Muscle of arm (tissue), 1 donor: ENCODE measurements at regions not wholly inside any gene's neighbourhood (a gene's known extent, or its start where the extent isn't known, plus 50 kb on each side); places are given as distances from the start of the nearest gene placed in this dataset.

ENCODE experiments used
- DNase-seq: peaks from one replicate; pipeline ENCODE4 v3.0.0-alpha.2; 2013

DNA sequence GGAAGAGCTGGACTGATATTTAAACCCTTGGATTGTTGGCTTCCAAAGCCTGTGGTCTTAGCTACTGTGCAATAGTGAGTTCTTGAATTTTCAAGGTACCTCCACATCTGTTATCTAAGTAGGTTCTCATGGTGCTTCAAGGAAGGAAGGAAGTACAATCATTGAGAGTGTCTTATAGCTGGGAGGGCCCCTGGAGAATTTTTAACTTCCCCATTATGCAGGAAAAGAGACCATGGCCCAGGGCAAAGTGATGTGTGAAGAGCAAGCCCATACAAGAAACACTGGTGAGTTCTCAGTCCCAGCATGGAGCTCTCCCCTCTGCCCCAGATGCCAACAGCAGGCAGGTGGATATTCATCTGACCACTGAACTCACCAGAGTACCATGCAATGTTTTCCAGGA, 169.0 kb upstream of the IRX6 start:
- DNase-seq: no peak

DNA sequence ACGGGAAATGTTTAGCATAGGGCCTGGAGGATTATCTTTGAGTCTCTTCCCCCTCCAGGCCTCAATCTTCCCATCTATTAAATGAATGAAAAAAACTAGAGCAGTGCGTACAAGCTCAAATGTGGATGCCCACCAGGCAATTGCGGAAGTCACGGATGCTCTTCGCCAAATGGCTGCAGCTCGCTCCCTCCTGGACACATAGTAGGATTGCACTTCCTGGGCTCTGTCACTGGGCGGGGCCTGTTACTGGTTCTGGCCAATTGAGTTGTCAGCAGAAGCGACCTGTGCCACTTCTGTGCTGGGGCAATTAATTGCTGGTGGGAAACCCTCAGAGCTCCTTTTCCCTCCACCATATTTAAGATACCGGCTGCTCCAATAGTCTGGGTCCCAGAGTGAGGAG, 168.2 kb upstream of the IRX6 start:
- DNase-seq: no peak

DNA sequence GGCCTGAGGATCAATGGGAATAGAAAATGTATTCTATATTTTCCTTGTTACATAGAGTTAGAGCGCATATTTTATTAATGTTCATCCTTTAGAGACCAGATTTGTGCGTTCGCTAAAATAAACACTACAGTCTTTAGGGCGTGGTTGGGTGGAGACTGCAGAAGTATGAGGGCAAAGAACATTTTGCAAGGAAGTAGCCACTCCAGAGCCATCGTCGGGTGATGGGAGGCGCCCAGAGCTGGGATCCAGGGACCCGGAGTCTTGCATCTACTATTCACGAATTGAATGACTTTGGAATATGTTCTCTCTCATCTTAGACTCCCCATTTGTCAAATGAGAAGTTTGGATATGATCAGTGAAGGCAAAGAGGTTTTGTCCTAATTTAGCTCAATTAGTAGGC, 154.2 kb upstream of the IRX6 start:
- DNase-seq: no peak

DNA sequence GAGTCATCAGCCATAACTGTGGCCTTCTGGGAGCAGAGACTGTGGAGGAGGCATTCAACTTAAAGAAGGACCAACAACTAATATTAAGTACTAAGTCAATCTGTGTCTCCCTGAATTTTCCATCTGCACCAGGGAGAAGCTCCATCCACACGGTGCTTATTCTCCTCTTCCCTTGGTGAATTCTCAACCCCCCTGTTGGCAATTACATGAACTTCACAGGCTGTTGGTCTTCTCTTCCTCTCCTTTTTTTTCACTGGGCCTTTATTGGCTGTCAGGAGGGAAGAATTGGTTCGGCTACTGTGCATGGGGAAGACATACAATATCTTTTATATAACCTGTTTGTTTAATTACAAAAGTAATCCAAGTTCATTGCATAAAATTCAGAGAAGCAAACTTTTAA, 152.8 kb upstream of the IRX6 start:
- no peak for DNase-seq

DNA sequence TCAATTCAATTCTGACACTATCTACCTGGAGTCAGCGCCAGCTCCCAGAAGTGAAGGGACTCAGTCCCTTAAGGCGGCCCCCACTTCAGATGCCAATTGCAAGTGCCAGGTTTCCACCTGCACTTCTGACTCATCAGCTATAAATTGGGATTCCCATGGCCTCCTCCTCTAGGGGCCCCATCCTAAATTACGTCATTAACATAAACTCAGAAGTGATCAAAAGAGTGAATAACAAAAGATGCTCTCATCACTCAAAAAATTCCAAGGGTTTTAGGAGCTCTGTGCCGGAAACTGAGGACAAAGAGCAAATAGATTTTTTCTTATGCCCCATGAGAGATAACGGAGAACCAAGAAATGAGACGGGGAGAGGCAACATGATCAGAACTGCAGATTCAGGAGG, 148.6 kb upstream of the IRX6 start:
- DNase-seq: no peak

DNA sequence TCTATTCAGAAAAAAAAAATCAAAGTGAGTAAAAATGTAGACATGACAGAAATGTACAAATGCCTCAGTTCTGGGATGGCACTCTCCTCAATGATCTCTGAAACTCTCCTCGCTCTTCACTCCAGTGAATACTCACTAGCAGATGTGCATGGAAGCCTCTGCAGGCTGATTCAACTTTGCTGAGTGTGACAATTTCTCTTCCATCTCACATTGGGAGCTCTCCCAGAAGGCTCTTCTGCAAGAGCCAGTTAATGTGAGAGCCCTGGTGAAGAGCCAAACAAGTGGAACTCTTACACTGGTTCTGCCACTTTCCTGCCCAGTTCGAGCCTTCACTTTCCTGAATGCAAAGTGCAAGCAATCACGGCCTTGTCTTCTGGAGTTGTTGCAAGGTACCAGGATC, 147.1 kb upstream of the IRX6 start:
- DNase-seq: no peak

DNA sequence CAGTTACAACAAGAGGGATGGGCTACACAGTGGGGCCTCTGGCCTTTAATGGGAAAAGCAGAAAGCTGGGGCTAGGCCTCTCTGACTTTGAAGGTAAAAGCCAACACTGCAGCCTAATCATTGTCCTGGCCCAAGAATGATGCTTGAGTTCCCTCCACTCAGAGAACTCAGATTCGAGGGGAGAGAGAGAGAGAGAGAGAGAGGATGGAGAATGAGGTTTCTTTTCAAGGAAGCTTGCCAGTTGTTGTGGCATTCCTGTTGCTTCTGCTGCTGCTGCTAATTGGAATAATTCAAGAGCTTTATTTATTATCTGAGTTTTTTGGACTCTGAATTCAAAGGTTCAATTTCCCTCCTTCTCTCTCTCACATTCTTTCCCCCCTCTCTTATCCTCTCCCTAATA, 144.6 kb upstream of the IRX6 start:
- no peak for DNase-seq

DNA sequence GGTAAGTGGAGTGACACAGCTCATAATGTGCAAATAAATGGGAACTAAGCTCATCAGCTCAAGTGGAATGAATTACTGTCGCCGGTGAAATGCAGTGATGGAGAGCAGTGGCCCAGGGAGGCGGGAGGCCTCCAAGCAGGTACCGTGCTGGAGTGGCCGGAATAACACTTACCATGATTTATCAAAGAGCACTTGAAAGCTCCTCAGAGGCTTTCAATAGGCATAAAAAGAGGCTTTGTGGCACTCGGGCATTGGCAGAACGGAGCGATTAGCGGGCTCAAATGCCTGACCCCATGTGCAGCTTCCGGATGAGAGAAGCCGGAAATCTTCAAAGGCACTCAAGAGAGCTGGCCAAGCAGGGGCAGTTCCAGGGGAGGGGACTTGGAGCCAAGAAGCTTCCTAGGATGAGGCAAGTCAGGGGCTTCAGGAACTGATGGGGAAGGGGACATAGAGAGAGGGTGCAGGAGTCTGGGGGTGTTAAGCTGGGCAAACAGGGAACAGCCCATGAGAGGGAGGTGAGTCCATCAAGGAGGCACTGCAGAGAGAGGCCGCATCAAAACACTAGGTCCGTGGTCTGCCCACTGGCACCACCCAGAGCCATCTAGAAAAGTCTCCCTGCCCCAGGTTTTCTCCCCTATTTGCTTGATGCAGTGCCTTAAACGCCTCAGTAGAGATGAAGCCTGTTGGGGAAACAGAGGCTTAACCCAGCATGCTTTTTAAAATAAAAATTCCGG, 144.0 kb upstream of the IRX6 start:
- DNase-seq: no peak

DNA sequence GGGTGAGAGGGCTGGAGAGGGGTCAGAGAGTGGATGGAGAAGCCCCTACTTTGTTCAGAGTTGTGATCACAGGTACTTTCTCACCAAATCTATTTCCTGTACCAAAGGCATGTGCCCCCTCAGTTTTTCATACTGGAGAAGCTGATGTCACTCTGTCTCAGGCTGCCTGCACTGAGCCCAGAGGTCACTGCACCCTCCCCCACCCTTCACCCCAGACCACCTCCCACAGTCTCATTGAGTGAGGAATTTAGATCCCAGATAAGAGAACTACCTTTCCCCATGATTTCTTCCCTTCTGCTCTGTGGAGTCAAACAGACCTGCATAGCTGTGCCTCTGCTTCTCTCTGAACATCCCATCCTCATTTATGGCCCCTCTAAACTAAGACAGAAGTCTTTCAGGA, 140.0 kb upstream of the IRX6 start:
- DNase-seq: no peak

DNA sequence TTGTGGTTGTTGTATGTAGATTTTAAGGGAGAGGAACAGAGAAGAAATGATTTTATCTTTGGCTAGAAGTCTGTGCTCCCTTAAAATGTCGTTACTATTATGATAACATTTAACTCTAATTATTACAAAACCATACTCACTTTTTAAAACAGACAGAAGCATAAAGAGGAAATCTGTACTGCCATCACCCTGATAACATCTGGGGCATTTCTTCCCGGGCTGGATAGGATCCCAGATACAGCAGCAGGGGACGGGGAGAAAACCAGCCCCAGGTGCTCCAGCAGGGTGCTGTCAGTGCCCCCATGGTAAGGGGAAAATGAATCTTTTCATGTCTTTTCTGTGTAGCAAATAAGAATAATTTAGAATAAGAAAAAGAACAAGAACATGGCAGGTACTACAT, 139.4 kb upstream of the IRX6 start:
- DNase-seq: no peak

DNA sequence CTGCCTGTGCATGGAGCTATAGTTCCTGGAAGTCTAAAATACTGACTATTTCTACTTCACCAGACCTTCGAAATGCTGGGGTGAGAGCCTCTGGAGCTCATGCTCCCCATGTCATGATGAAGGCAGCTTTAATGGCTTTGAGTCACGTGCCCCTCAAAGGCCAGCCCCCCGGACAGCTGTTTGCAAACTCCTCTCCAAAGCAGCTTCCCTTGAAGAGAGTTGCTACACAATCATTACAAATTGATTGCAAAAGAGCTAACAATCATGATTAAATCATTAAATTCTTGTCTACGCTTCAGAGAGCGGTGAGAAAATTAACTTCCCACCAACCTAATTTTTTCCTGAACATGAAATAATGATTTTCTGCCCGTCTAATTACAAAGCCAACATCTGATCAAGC, 134.8 kb upstream of the IRX6 start:
- DNase-seq: no peak

DNA sequence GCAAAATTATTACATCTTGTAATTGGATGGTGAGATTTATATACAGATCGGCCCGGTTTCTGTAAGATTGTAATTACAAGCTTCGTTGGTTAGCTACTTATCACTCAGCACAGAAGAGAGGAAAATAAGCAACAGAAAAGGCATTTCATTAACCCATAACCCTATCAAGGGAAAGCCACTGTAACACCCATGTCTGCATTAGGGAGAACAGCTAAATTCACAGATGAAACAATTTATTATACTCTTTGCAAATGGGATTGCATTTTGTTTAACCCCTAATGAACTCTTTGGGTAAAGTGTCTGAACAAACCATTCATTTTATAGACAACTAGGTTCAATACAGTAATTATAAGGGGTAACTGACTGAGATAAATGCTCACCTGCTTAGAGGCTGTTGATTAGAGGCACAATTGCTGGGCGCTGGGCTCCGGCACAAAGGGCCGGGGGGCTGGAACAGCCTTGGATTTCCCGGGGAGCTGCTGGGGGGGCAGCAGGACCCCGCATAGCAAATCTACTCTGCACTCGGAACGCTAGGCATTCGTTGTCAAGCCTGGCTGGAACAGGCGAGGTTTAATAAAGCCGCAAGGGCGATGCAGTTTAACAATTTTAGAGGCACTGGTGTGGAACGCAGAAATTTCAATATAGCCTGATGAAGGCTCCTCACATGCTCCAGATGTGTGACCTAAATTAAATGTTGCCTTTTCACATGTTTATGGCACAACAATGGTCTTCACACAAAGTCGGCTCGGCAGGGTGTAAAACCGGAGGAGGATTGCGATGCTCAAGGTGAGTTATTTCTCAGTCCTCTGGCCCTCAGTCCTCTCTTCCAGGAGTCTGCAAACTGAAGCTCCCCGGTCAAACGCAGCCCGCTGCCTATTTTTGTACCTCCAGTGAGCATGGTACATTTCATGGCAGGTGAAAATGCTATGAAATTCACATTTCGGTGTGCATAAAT, 134.0 kb upstream of the IRX6 start:
- DNase-seq: no peak

DNA sequence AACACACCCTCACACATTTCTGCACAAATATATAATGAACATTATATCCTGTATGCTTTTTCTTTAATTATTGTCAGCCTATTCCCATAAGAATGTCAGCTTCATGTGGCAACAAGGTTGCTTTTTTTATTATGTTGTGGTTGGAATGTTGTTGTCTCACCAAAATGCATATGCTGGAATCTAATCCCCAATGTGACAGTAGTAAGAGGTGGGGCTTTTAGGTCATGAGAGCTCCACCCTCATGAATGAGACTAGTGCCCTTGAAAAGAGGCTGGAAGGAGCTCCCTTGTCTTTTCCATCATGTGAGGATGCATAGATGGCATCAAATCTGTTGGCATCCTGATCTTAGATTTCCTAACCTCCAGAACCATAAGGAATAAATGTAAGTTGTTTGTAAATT, 131.3 kb upstream of the IRX6 start:
- no peak for DNase-seq

DNA sequence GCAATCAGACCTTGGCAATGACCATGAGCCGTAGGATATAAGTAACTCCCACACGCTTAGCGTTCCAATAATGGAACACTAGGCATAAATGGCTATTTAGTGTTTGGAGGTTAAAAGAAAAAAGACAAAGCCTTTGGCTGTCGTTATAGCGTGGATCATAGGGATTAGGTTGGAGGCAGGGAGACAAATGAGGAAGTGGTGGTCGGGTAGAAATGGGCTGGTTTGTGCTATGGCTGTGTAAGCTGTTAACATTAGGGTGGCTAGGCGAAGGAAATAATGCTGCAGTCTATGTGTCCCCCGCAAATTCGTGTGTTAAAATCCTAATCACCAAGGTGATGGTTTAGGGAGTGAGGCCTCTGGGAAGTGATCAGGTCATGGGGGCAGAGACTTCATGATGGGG, 120.4 kb upstream of the IRX6 start:
- DNase-seq: no peak

DNA sequence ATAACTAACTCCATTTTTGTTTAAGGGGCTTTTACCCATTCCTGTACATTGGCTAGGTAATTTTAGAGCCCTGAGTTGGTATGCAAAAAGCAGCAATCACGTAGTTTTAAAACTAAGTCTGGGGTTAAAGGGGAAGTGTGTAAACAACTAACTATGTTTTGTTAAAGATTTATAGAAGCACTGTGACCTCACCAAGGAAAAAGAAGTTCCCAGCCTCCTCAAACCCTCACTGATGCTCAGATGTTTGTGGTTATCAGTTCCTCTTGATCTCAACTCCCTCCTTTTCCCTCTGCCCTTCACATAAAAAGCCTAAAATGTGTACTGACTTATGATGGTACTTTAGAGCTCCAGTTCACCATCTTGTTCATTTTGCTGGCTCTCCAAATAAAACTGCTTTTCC, 119.9 kb upstream of the IRX6 start:
- no peak for DNase-seq

DNA sequence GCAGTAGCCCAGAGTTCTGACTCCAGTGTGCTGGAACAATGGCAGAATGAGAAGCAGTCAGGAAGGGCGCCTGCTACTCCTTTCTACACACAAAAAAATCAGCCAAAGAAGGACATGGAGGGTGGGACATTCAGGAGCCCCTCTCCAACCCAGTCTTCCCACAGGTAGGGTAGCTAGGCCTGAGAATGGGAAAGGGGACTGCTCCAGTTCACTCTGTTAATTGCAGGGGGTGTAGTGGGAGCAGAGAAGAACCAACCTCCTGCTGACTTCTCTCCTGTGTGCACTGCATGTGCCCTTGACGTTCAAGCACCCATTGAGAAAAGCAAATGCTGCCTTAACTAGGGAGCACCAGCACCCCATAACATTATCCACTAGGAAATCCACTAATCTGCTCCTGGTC, 119.1 kb upstream of the IRX6 start:
- DNase-seq: no peak

DNA sequence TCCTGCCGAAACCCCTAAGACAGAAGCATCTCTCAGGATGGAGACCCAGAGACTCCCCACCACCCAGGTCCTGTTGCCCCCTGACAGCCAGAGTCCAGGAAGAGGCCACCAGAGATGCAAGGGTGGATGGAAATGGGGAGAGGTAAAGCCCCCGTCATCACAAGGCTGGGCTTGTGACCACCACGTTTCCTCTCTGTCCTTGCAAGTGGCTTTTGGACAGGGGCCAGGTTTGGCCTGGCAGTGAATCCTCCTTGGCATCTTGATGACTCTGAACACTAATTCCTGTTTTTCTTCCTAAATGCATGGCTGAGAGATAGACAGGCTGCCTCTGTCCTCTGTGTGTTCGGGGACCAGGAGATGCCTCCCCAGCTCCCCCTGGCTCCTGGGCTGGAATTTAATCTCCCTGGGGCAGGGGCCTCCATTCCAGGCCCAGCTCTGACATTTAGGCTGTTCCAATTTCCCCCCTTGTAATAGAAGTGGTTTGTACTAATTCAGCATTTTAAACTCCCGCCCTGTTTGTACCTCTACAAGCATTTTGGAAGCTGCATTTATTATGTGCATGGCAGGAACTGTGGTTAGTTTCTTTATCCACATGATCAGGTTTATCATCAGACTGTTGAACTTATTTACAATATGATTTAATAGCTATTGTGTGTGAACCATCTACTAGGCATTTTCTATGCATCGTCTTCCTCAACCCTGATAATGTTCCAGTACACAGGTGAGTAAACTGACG, 116.1 kb upstream of the IRX6 start:
- DNase-seq: no peak

DNA sequence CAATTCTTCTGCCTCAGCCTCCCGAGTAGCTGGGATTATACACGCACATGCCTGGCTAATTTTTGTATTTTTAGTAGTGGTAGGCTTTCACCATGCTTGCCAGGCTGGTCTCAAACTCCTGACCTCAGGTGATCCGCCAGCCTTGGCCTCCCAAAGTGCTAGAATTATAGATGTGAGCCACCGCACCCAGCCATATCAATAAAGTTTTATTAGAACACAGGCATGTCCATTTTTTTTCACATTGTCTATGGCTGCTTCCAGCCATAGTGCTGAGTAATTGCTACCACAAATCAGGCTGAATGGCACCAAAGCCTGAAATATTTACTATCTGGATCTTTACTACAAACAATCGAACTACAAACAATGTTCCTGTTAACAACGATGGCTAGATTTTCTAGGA, 114.4 kb upstream of the IRX6 start:
- DNase-seq: no peak

DNA sequence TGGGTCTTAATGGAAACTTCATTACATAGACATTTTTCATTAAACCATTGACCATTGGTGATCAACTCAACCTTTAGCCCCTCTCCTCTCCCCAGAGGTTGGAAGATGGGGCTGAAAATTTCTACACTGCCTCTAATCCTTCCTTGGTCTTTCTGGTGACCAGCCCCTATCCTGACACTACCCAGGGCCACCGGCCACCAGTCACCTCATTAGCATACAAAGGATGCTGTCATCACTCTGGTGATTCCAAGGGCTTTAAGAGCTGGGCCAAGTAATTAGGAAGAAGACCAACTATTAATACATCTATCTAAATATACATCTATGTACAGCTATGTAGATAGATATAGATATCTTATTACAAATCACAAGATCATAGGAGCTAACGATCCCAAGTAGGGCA, 111.2 kb upstream of the IRX6 start:
- DNase-seq: no peak

DNA sequence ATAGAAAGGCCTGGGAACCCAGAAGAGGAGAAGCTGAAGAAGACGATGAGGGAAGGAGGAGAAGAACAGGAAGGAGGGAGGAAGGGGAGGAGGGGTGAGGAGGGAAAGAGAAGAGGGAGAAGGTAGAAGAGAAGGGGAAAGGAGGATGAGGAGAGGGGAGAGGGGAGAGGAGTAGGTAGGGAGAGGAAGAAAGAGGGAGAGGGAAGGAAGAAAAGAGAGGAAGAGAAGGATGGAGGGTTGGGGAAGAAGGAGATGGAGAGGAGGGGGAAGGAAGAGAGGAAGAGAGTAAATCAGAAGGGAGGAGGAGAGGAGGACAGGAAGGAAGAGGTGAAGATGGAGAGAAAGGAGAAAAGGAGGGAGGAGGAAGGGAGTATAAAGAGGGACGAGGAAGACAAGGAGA, 109.6 kb upstream of the IRX6 start:
- DNase-seq: no peak

DNA sequence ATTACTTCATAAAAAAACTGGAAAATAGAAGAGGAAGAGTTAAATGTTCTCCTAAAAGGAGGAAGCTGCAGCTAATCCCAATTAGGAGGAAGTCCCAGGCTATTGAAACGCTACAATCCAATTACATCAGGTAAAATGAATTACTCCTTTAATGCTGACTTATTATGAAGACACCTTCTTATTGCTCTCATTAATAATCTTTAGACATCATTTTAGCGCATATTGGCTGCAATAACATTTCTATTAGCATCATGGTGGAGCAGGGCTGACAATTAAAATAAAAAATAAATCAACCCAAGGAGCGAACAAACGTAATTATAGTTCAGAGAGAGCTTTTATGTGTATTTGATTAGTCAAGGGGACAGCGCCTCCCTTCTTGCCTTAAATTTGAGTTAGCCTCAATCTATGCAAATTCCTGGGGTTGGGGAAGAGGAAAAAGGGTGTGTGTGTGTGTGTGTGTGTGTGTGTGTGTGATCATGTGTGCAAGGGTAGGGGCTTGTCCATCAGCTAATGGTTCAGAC, 109.0 kb upstream of the IRX6 start:
- no peak for DNase-seq

DNA sequence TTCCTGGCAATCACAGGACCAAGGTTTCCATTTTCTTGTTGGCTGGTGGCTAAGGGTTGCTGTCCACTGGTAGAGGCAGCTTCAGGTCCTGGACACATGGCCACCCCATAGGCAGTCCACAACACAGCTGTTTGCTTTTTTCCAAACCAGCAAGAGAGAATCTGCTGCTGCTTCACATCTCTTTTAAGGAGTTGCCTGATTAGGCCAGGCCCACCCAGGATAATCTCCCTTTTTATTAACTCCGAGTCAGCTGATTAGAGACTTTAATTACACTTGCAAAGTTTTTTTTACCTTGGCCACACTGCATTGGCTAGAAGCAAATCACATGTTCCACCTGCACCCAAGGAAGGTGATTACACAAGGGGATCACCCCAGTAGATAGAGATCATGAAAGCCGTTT, 106.6 kb upstream of the IRX6 start:
- no peak for DNase-seq

DNA sequence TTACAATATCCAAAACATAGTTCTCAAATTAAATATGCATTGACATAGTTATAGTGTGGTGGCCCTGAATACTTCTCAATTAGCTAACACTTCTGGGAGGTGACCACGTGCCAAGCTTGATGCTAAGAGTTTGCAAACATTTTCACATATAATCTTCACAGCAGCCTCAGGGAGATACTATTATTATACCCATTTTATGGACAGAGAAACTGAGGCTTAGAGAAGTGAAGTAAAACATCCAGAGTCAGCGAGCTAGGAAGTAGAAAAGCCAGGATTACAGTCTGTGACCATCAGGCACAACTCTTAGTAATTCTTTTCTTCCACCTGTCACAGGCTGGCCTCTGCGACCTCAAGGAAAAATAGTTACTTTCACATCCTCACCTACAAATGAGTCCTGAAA, 102.2 kb upstream of the IRX6 start:
- DNase-seq: no peak
